ENCODE measurements at regions not wholly inside any gene's neighbourhood (a gene's known extent, or its start where the extent isn't known, plus 50 kb on each side); places are given as distances from the start of the nearest gene placed in this dataset.

GRCh38 chr6:15775741-15776140 is 112.9 kb upstream of the DTNBP1 start:
- TF ChIP-seq EZH2phosphoT487 (IDR thresholded peaks at IDR 0.05; ENCODE audit: insufficient read depth, low read depth), result no peak
- no peak for TF ChIP-seq EZH2 (IDR thresholded peaks at IDR 0.05; ENCODE audit: insufficient read depth, poor library complexity, severe bottlenecking)

All from GM23248 (cell line).